Endothelial cell of umbilical vein (primary cell): ENCODE measurements at regions not wholly inside any gene's neighbourhood (a gene's known extent, or its start where the extent isn't known, plus 50 kb on each side); places are given as distances from the start of the nearest gene placed in this dataset.

Experiments used
- BruUV-seq: library from RNA; stranded (reverse); fragments of 400-500 nt; replicated peaks from 2 replicates; lab custom pipeline; 2021; lab: Mats Ljungman, UMichigan
- CTCF ChIA-PET: fragments of 300-600, 350-600 bp; sonication (Branson Sonifier 250); formaldehyde crosslinking; loops from one replicate; lab custom pipeline; 2021; ENCODE audit warnings: antibody characterized with exemption, inconsistent platforms; lab: Charles Lee
- POLR2A ChIA-PET: fragments of 300-600, 350-600 bp; sonication (Branson Sonifier 250); formaldehyde crosslinking; loops from one replicate; lab custom pipeline; 2021; ENCODE audit warnings: antibody characterized with exemption, inconsistent platforms; lab: Charles Lee
- DNase-seq: peaks from one replicate; pipeline ENCODE4 v3.0.0-alpha.2; 2011; ENCODE audit warnings: low read depth, low spot score
- FAIRE-seq: peaks from 2 replicates; lab custom pipeline; 2011; peaks lifted over from hg19 to GRCh38; lab: Jason Lieb, UNC
- H2AFZ ChIP-seq: 2 replicates; pipeline ENCODE4 v1.6.0; 2012; ENCODE audit warnings: low read depth, low read length, control low read depth, inconsistent platforms
- H3K27ac ChIP-seq: 2 replicates; pipeline ENCODE4 v1.5.1; 2011; ENCODE audit warnings: low read depth, mild to moderate bottlenecking, control low read depth, low read length, moderate library complexity; ENCODE audit not compliant: insufficient read depth
- H3K27me3 ChIP-seq, 2 experiments: 2 replicates each; pipeline versions ENCODE4 v1.6.0 to v1.6.1; 2011; ENCODE audit warnings: low read length in 2 of 2, mixed read lengths in 1 of 2; ENCODE audit not compliant: control insufficient read depth in 2 of 2, insufficient read depth in 2 of 2
- H3K36me3 ChIP-seq, 2 experiments: 2 replicates in 1 of 2; 3 replicates in 1 of 2; pipeline ENCODE4 v1.5.1; 2011; ENCODE audit warnings: low read length in 2 of 2, mild to moderate bottlenecking in 1 of 2, moderate library complexity in 1 of 2; ENCODE audit not compliant: control insufficient read depth in 2 of 2, insufficient read depth in 2 of 2; ENCODE audit errors: extremely low read depth in 1 of 2
- H3K4me1 ChIP-seq: 3 replicates; pipeline ENCODE4 v1.5.1; 2011; ENCODE audit warnings: mild to moderate bottlenecking, low read length; ENCODE audit not compliant: control insufficient read depth, insufficient read depth; ENCODE audit errors: extremely low read depth
- H3K4me2 ChIP-seq: 2 replicates; pipeline ENCODE4 v1.6.1; 2011; ENCODE audit warnings: low read length, control low read depth, mixed read lengths; ENCODE audit not compliant: insufficient read depth
- H3K4me3 ChIP-seq, 3 experiments: fragments of 200-600 bp in 1 of 3; sonication (generic), shearing (Covaris generic) in 1 of 3; replicated peaks in 1 of 3; 2 replicates each; pipeline ENCODE4 v1.5.1; 2011 to 2016; ENCODE audit warnings: control low read depth in 3 of 3, low read length in 3 of 3, mild to moderate bottlenecking in 2 of 3, inconsistent platforms in 1 of 3, low read depth in 1 of 3, moderate library complexity in 1 of 3; ENCODE audit not compliant: insufficient read depth in 1 of 3
- H3K79me2 ChIP-seq: 2 replicates; pipeline ENCODE4 v1.6.0; 2012; ENCODE audit warnings: low read length, inconsistent platforms; ENCODE audit not compliant: control insufficient read depth, insufficient read depth
- H3K9ac ChIP-seq: replicated peaks from 2 replicates; pipeline ENCODE3; 2011; ENCODE audit warnings: low read length, control low read depth; ENCODE audit not compliant: insufficient read depth; ENCODE audit errors: extremely low read depth
- H3K9me1 ChIP-seq: replicated peaks from 3 replicates; pipeline ENCODE4 v1.6.0; 2011; ENCODE audit warnings: mild to moderate bottlenecking, low read length; ENCODE audit not compliant: control insufficient read depth, insufficient read depth; ENCODE audit errors: extremely low read depth
- H3K9me3 ChIP-seq: replicated peaks from 2 replicates; pipeline ENCODE4 v1.5.1; 2012; ENCODE audit warnings: low read length, inconsistent platforms; ENCODE audit not compliant: control insufficient read depth, insufficient read depth
- H4K20me1 ChIP-seq: replicated peaks from 2 replicates; pipeline ENCODE3; 2011; ENCODE audit warnings: mild to moderate bottlenecking, low read length; ENCODE audit not compliant: control insufficient read depth, insufficient read depth; ENCODE audit errors: extremely low read depth
- EZH2 ChIP-seq: IDR thresholded peaks from 2 replicates; pipeline ENCODE4 v1.6.1; 2012; ENCODE audit warnings: borderline replicate concordance, low read depth, mild to moderate bottlenecking, moderate library complexity, low read length, inconsistent platforms; ENCODE audit not compliant: severe bottlenecking
- MAX ChIP-seq: IDR thresholded peaks from 2 replicates; pipeline ENCODE4 v1.6.1; 2011; ENCODE audit not compliant: insufficient read depth, insufficient read length
- MYC ChIP-seq: IDR thresholded peaks from one replicate; pipeline ENCODE4 v1.6.1; 2011; ENCODE audit warnings: mild to moderate bottlenecking, low read depth, low read length
- POLR2AphosphoS5 ChIP-seq: IDR thresholded peaks from 2 replicates; pipeline ENCODE4 v1.6.1; 2012; ENCODE audit warnings: low read depth, mild to moderate bottlenecking, control low read depth, low read length, moderate library complexity; ENCODE audit not compliant: insufficient read depth
- dilution Hi-C: fragments of 300-500 bp; cut with MboI; formaldehyde crosslinking; loops from one replicate; pipeline ENCODE4 v1.15.0; 2019; ENCODE audit warnings: low sequenced_read_pairs; ENCODE audit not compliant: extremely low pct_ligation_motif_present
- intact Hi-C: fragments of 100-400 bp; cut with micrococcal nuclease; formaldehyde crosslinking; loops from one replicate; pipeline ENCODE4 v1.10.0; 2022
- TF ChIP-seq, protein P1 (sequence below), 2 donors: IDR thresholded peaks; 1 replicate in 1 of 2; 2 replicates in 1 of 2; pipeline ENCODE4 v1.5.1; 2011; ENCODE audit warnings: low read length in 2 of 2, mild to moderate bottlenecking in 2 of 2, moderate library complexity in 2 of 2, control low read depth in 1 of 2, inconsistent platforms in 1 of 2, low read depth in 1 of 2; ENCODE audit not compliant: insufficient read depth in 1 of 2; ENCODE audit errors: extremely low read depth in 1 of 2

DNA sequence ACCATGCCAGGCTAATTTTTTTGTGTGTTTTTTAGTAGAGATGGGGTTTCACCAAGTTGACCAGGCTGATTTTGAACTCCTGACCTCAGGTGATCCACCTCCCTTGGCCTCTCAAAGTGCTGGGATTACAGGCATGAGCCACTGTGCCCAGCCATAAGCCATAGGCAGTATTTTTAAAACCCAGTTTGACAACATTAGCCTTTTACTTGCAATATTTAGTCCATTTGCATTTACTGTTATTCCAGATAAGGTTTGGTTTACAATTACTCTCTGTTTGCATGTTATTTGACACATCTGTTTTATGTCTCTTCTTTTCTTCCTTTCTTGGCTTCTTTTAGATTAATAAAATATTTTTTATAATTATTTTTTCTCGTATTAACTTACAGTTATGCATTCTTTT lies 83.6 kb upstream of the EPHB3 start:
- DNase-seq (no peak), FAIRE-seq (peak; percentile 12)
- no peaks in the 10 kb centered on the region for H3K9me1 ChIP-seq
- peaks cover 23 to 31% of the 10 kb centered on the region in 2 experiments for H3K27me3 ChIP-seq
- no peaks in the 10 kb centered on the region for H4K20me1 ChIP-seq
- ChIA-PET CTCF (interaction anchor here (0.7 to 6.5 kb wide), 3 partner anchors 10 to 40 kb away, joined by 3 to 67 read pairs (median 4); no protein-coding TSS in a partner anchor), POLR2A (interaction anchor here (1.2 kb wide), 1 partner anchor 13 kb away, joined by 7 read pairs; no protein-coding TSS in a partner anchor)
- dilution Hi-C loops (no loop called here), intact Hi-C loops (no loop called here)
- H3K9me3 ChIP-seq: no peaks in the 10 kb centered on the region
- BruUV-seq: no TSS peak
- no peak overlapping the region for H3K4me2 ChIP-seq
- no peak overlapping the region for H2AFZ ChIP-seq
- peaks cover 4% of the 10 kb centered on the region for H3K4me1 ChIP-seq
- no peaks in the 10 kb centered on the region for H3K79me2 ChIP-seq
- no peak for TF ChIP-seq POLR2AphosphoS5
- H3K4me3 ChIP-seq: no peak overlapping the region
- no peak overlapping the region for H3K9ac ChIP-seq
- no peak overlapping the region for H3K27ac ChIP-seq
- no peaks in the 10 kb centered on the region for H3K36me3 ChIP-seq

- Histone ChIP-seq H2AFZ (no peak overlapping the region), H3K27me3 (peaks cover 12 to 29% of the 10 kb centered on the region in 2 experiments), H3K4me2 (no peak overlapping the region), H3K9ac (no peak overlapping the region), H4K20me1 (no peaks in the 10 kb centered on the region), H3K9me3 (no peaks in the 10 kb centered on the region), H3K9me1 (no peaks in the 10 kb centered on the region), H3K36me3 (no peaks in the 10 kb centered on the region), H3K27ac (no peak overlapping the region), H3K79me2 (no peaks in the 10 kb centered on the region), H3K4me3 (no peak overlapping the region), H3K4me1 (no peaks in the 10 kb centered on the region)
- BruUV-seq: no TSS peak
- DNase-seq (no peak), FAIRE-seq (no peak)
- ChIA-PET POLR2A (no interaction called here), CTCF (interaction anchor here (2.3 kb wide), 1 partner anchor 34 kb away, joined by 15 read pairs; no protein-coding TSS in a partner anchor)
- TF ChIP-seq, protein P1, sequence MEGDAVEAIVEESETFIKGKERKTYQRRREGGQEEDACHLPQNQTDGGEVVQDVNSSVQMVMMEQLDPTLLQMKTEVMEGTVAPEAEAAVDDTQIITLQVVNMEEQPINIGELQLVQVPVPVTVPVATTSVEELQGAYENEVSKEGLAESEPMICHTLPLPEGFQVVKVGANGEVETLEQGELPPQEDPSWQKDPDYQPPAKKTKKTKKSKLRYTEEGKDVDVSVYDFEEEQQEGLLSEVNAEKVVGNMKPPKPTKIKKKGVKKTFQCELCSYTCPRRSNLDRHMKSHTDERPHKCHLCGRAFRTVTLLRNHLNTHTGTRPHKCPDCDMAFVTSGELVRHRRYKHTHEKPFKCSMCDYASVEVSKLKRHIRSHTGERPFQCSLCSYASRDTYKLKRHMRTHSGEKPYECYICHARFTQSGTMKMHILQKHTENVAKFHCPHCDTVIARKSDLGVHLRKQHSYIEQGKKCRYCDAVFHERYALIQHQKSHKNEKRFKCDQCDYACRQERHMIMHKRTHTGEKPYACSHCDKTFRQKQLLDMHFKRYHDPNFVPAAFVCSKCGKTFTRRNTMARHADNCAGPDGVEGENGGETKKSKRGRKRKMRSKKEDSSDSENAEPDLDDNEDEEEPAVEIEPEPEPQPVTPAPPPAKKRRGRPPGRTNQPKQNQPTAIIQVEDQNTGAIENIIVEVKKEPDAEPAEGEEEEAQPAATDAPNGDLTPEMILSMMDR (IDR thresholded peaks at IDR 0.05; ENCODE audit: extremely low read depth in 1 of 2, insufficient read depth in 1 of 2, low read depth in 1 of 2, low read length in 2 of 2): no peak
- no peak for TF ChIP-seq MAX
- TF ChIP-seq EZH2: no peak
- TF ChIP-seq MYC: no peak
- intact Hi-C loops (no loop called here), dilution Hi-C loops (no loop called here)
These were observed 82.0 kb upstream of the EPHB3 start for GRCh38 chr3:184479426-184480126.
